Left ventricle myocardium inferior (tissue), 1 donor: ENCODE measurements at regions not wholly inside any gene's neighbourhood (a gene's known extent, or its start where the extent isn't known, plus 50 kb on each side); places are given as distances from the start of the nearest gene placed in this dataset.

Experiments
- DNase-seq: peaks from one replicate; pipeline ENCODE4 v3.0.0-alpha.2; 2020
- H3K27ac ChIP-seq: fragments of 200-600 bp; replicated peaks from 2 replicates; pipeline ENCODE4 v1.8.0; 2021
- H3K27me3 ChIP-seq: fragments of 200-600 bp; 2 replicates; pipeline ENCODE4 v1.8.0; 2021; ENCODE audit warnings: low read depth
- H3K36me3 ChIP-seq: fragments of 200-600 bp; 2 replicates; pipeline ENCODE4 v1.8.0; 2021
- H3K4me1 ChIP-seq: fragments of 200-600 bp; 2 replicates; pipeline ENCODE4 v1.8.0; 2021
- H3K4me3 ChIP-seq: fragments of 200-600 bp; 2 replicates; pipeline ENCODE4 v1.8.0; 2021; ENCODE audit warnings: mild to moderate bottlenecking, moderate library complexity
- H3K9me3 ChIP-seq: fragments of 200-600 bp; replicated peaks from 2 replicates; pipeline ENCODE4 v1.8.0; 2021
- CTCF ChIP-seq: fragments of 200-600 bp; IDR thresholded peaks from 2 replicates; pipeline ENCODE4 v1.8.0; 2021; ENCODE audit warnings: antibody characterized with exemption, mild to moderate bottlenecking, borderline replicate concordance
- intact Hi-C: fragments of 100-400 bp; cut with micrococcal nuclease; formaldehyde crosslinking; loops from one replicate; pipeline ENCODE4 v1.11.0; 2022
- donor health status: DM: no; HTN: yes; CAD: no; lungs with severe emphysema.

GRCh38 chr18:71018816-71019215 is 730.0 kb downstream of the SOCS6 start:
- H3K36me3 ChIP-seq: no peaks in the 10 kb centered on the region
- intact Hi-C loops: no loop called here
- no peaks in the 10 kb centered on the region for H3K27me3 ChIP-seq
- no peak overlapping the region for H3K27ac ChIP-seq
- no peaks in the 10 kb centered on the region for H3K4me1 ChIP-seq
- no peak for DNase-seq
- H3K4me3 ChIP-seq: no peak overlapping the region
- H3K9me3 ChIP-seq: peaks cover 41% of the 10 kb centered on the region
- no peak for TF ChIP-seq CTCF

- Histone ChIP-seq H3K4me3 (no peak overlapping the region), H3K4me1 (no peaks in the 10 kb centered on the region), H3K36me3 (no peaks in the 10 kb centered on the region), H3K27ac (no peak overlapping the region), H3K9me3 (peaks cover 21% of the 10 kb centered on the region), H3K27me3 (no peaks in the 10 kb centered on the region)
- TF ChIP-seq CTCF: no peak
- intact Hi-C loops: no loop called here
- DNase-seq: no peak
Measured at GRCh38 chr18:71012789-71013188, 723.9 kb downstream of the SOCS6 start.

GRCh38 chr18:71011389-71011788 is 722.5 kb downstream of the SOCS6 start:
- peaks cover 7% of the 10 kb centered on the region for H3K9me3 ChIP-seq
- no peak overlapping the region for H3K4me3 ChIP-seq
- no peaks in the 10 kb centered on the region for H3K27me3 ChIP-seq
- no peaks in the 10 kb centered on the region for H3K36me3 ChIP-seq
- no peak for DNase-seq
- TF ChIP-seq CTCF: no peak
- H3K27ac ChIP-seq: no peak overlapping the region
- intact Hi-C loops: no loop called here
- no peaks in the 10 kb centered on the region for H3K4me1 ChIP-seq

GRCh38 chr18:71008257-71008656 is 719.4 kb downstream of the SOCS6 start:
- TF ChIP-seq CTCF: no peak
- Histone ChIP-seq H3K27ac (no peak overlapping the region), H3K4me3 (no peak overlapping the region), H3K4me1 (no peaks in the 10 kb centered on the region), H3K27me3 (no peaks in the 10 kb centered on the region), H3K9me3 (peaks cover 3% of the 10 kb centered on the region), H3K36me3 (no peaks in the 10 kb centered on the region)
- intact Hi-C loops: no loop called here
- DNase-seq: no peak

GRCh38 chr18:71001597-71001996 is 712.8 kb downstream of the SOCS6 start:
- Histone ChIP-seq H3K27me3 (no peaks in the 10 kb centered on the region), H3K4me3 (no peak overlapping the region), H3K27ac (no peak overlapping the region), H3K36me3 (no peaks in the 10 kb centered on the region), H3K9me3 (peaks cover 3% of the 10 kb centered on the region), H3K4me1 (no peaks in the 10 kb centered on the region)
- DNase-seq: no peak
- intact Hi-C loops: no loop called here
- TF ChIP-seq CTCF: no peak

- Histone ChIP-seq H3K27me3 (no peaks in the 10 kb centered on the region), H3K4me3 (no peak overlapping the region), H3K9me3 (no peaks in the 10 kb centered on the region), H3K27ac (no peak overlapping the region), H3K36me3 (no peaks in the 10 kb centered on the region), H3K4me1 (no peaks in the 10 kb centered on the region)
- DNase-seq: no peak
- intact Hi-C loops: no loop called here
- TF ChIP-seq CTCF: no peak
Measured at GRCh38 chr18:70998490-70998889, 709.6 kb downstream of the SOCS6 start.
